Osteocyte (in vitro differentiated cells): ENCODE measurements at regions not wholly inside any gene's neighbourhood (a gene's known extent, or its start where the extent isn't known, plus 50 kb on each side); places are given as distances from the start of the nearest gene placed in this dataset.

ENCODE experiments used
- DNase-seq: peaks from one replicate; pipeline ENCODE4 v3.0.0; 2021; ENCODE audit warnings: mixed read lengths; ENCODE audit not compliant: unreplicated experiment; ENCODE audit errors: extremely low spot score
- H3K27ac Mint-ChIP-seq: one replicate; pipeline ENCODE4 v1.8.0; 2021; ENCODE audit warnings: mild to moderate bottlenecking, mixed read lengths; ENCODE audit not compliant: unreplicated experiment
- H3K27me3 Mint-ChIP-seq: one replicate; pipeline ENCODE4 v1.8.0; 2021; ENCODE audit warnings: mixed read lengths; ENCODE audit not compliant: unreplicated experiment
- H3K36me3 Mint-ChIP-seq: one replicate; pipeline ENCODE4 v1.8.0; 2021; ENCODE audit warnings: mixed read lengths; ENCODE audit not compliant: unreplicated experiment
- H3K4me1 Mint-ChIP-seq: one replicate; pipeline ENCODE4 v1.8.0; 2021; ENCODE audit warnings: mixed read lengths; ENCODE audit not compliant: unreplicated experiment
- H3K4me3 Mint-ChIP-seq: one replicate; pipeline ENCODE4 v1.8.0; 2021; ENCODE audit warnings: mild to moderate bottlenecking, moderate library complexity, mixed read lengths; ENCODE audit not compliant: unreplicated experiment
- H3K9me3 Mint-ChIP-seq: one replicate; pipeline ENCODE4 v1.8.0; 2021; ENCODE audit warnings: mixed read lengths; ENCODE audit not compliant: unreplicated experiment
- CTCF ChIP-seq: fragments of 200-600 bp; sonication (generic); IDR thresholded peaks from 2 replicates; pipeline ENCODE4 v1.5.0; 2021; ENCODE audit warnings: antibody characterized with exemption, mild to moderate bottlenecking, moderate library complexity

DNA sequence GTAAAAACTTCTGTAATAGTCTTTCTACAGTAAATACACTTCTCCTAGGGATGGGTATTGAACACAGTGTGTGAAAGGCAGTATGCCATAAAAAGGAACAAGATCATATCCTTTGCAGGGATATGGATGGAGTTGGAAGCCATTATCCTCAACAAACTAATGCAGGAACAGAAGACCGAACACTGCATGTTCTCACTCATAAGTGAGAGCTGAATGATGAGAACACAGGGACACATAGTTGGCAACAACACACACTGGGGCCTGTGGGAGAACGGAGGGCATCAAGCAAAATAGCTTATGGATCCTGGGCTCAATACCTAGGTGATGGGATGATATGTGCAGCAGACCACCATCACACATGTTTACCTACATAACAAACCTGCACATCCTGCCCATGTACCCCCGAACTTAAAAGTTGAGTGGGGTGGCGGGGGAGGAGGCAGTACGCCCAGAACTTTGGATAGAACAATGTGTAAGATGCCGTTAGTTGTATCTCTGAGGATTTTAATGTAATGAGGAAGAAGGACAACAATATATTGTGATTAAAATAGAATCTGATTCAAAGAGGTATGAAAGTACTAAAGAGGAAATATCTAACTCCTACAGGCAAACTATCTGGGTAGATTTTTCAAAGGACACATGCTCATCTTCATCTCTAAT lies 183.2 kb downstream of the NDFIP2 start:
- Mint-ChIP-seq H3K4me1 (peaks cover 10% of the 10 kb centered on the region), H3K4me3 (no peak overlapping the region), H3K9me3 (no peaks in the 10 kb centered on the region), H3K27ac (no peak overlapping the region), H3K36me3 (no peaks in the 10 kb centered on the region), H3K27me3 (no peaks in the 10 kb centered on the region)
- TF ChIP-seq CTCF, result no peak
- DNase-seq, result no peak

DNA sequence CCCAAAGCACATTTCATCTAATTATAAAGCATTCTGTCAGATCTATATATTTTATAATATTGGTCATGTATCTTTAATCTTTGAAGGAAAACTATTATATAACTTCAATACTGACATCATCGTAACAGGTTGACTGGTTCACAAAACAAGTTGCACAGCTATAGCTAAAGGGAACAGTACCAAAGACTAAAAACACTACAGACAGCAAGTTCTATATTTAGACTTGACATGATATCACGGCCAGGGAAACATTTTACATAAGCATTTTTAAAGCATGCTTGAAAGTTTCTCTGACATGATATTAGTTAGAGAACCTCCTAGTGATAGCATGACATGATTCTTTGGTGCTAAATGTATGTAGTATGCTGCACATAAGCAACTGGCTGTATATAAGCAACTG lies 182.5 kb downstream of the NDFIP2 start:
- TF ChIP-seq CTCF, result no peak
- Mint-ChIP-seq H3K9me3 (no peaks in the 10 kb centered on the region), H3K4me1 (peaks cover 11% of the 10 kb centered on the region), H3K27ac (no peak overlapping the region), H3K4me3 (no peak overlapping the region), H3K36me3 (no peaks in the 10 kb centered on the region), H3K27me3 (no peaks in the 10 kb centered on the region)
- no peak for DNase-seq

- Mint-ChIP-seq H3K27me3 (no peaks in the 10 kb centered on the region), H3K9me3 (no peaks in the 10 kb centered on the region), H3K4me3 (no peak overlapping the region), H3K27ac (no peak overlapping the region), H3K4me1 (peaks cover 9% of the 10 kb centered on the region), H3K36me3 (no peaks in the 10 kb centered on the region)
- DNase-seq, result no peak
- TF ChIP-seq CTCF, result peak; percentile 32
Measured at GRCh38 chr13:79662882-79663281, 181.9 kb downstream of the NDFIP2 start.

GRCh38 chr13:79660361-79660760 lies 179.4 kb downstream of the NDFIP2 start:
- no peaks in the 10 kb centered on the region for H3K27me3 Mint-ChIP-seq
- no peak overlapping the region for H3K27ac Mint-ChIP-seq
- TF ChIP-seq CTCF, result no peak
- no peak for DNase-seq
- H3K4me3 Mint-ChIP-seq, result no peak overlapping the region
- no peaks in the 10 kb centered on the region for H3K36me3 Mint-ChIP-seq
- peaks cover 9% of the 10 kb centered on the region for H3K4me1 Mint-ChIP-seq
- no peaks in the 10 kb centered on the region for H3K9me3 Mint-ChIP-seq

GRCh38 chr13:79659121-79659521 lies 178.2 kb downstream of the NDFIP2 start:
- no peak for TF ChIP-seq CTCF
- no peaks in the 10 kb centered on the region for H3K36me3 Mint-ChIP-seq
- no peaks in the 10 kb centered on the region for H3K27me3 Mint-ChIP-seq
- H3K4me3 Mint-ChIP-seq, result no peak overlapping the region
- no peak overlapping the region for H3K27ac Mint-ChIP-seq
- H3K9me3 Mint-ChIP-seq, result no peaks in the 10 kb centered on the region
- DNase-seq, result no peak
- peaks cover 9% of the 10 kb centered on the region for H3K4me1 Mint-ChIP-seq
